ENCODE measurements at regions not wholly inside any gene's neighbourhood (a gene's known extent, or its start where the extent isn't known, plus 50 kb on each side); places are given as distances from the start of the nearest gene placed in this dataset.

DNA sequence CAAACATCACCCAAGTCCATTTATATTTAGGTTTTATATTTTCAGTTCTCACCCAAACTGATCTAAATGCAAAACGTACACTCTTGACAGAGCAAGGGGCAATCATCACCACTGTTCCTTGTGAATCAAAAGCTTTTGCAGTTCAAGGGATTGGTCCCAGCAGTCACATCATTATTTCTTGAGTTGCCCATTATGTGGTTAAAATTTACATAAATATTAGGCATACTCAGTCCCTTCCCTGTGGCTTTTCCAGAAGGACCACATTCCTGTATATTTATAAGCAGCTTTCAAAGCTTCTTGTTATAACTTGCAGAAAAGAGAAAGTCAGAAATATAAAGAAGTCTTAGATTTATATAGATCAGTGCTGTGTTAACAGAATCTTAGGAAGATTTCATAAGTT lies 224.4 kb downstream of the CLCN4 start:
- TF ChIP-seq, protein P1, sequence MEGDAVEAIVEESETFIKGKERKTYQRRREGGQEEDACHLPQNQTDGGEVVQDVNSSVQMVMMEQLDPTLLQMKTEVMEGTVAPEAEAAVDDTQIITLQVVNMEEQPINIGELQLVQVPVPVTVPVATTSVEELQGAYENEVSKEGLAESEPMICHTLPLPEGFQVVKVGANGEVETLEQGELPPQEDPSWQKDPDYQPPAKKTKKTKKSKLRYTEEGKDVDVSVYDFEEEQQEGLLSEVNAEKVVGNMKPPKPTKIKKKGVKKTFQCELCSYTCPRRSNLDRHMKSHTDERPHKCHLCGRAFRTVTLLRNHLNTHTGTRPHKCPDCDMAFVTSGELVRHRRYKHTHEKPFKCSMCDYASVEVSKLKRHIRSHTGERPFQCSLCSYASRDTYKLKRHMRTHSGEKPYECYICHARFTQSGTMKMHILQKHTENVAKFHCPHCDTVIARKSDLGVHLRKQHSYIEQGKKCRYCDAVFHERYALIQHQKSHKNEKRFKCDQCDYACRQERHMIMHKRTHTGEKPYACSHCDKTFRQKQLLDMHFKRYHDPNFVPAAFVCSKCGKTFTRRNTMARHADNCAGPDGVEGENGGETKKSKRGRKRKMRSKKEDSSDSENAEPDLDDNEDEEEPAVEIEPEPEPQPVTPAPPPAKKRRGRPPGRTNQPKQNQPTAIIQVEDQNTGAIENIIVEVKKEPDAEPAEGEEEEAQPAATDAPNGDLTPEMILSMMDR (IDR thresholded peaks at IDR 0.05; ENCODE audit: low read length) = no peak
- no peak for TF ChIP-seq EZH2 (IDR thresholded peaks at IDR 0.05; ENCODE audit: borderline replicate concordance, low read length)
- Histone ChIP-seq H3K4me1 (ENCODE audit: insufficient read depth, low read length, severe bottlenecking) (no peaks in the 10 kb centered on the region), H3K9me2 (ENCODE audit: low read depth, low read length) (no peaks in the 10 kb centered on the region), H3K36me3 (ENCODE audit: insufficient read depth, low read length) (no peaks in the 10 kb centered on the region), H3F3A (ENCODE audit: insufficient read depth, low read length) (no peaks in the 10 kb centered on the region), H3K4me2 (ENCODE audit: low read length) (no peak overlapping the region), H3K9ac (ENCODE audit: low read length) (no peak overlapping the region), H4K20me1 (ENCODE audit: insufficient read depth, low read length) (no peaks in the 10 kb centered on the region), H2AFZ (ENCODE audit: low read length) (no peak overlapping the region), H3K27ac (ENCODE audit: low read depth, low read length, poor library complexity, severe bottlenecking) (no peak overlapping the region), H3K79me2 (ENCODE audit: insufficient read depth, low read length) (no peaks in the 10 kb centered on the region), H3K9me3 (ENCODE audit: low read length) (no peaks in the 10 kb centered on the region), H3K4me3 (ENCODE audit: low read depth, low read length, poor library complexity, severe bottlenecking) (no peak overlapping the region), H3K27me3 (ENCODE audit: insufficient read depth, low read length) (no peaks in the 10 kb centered on the region)

DNA sequence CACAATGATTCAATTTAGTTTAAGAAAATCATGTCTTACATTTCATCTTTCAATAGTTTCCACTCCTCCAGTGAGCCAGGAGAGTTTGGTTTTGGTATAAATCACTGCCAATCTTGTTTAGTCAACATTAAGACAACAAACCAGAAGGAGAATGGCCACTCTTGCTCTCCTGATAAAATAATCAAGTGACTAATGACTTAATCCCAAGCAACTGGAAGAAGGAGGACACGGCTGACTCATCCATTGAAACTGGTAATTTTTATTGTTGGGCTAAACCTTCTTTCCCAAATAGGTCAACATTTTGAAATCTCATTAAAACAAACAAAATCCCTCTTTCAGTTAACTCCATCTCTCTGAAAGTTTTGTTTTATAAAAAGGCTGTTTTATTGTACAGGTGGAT lies 230.2 kb downstream of the CLCN4 start:
- H3F3A ChIP-seq (ENCODE audit: insufficient read depth, low read length) = no peaks in the 10 kb centered on the region
- no peaks in the 10 kb centered on the region for H3K27me3 ChIP-seq (ENCODE audit: insufficient read depth, low read length)
- no peaks in the 10 kb centered on the region for H3K9me2 ChIP-seq (ENCODE audit: low read depth, low read length)
- H4K20me1 ChIP-seq (ENCODE audit: insufficient read depth, low read length) = no peaks in the 10 kb centered on the region
- no peak overlapping the region for H3K4me3 ChIP-seq (ENCODE audit: low read depth, low read length, poor library complexity, severe bottlenecking)
- no peaks in the 10 kb centered on the region for H3K36me3 ChIP-seq (ENCODE audit: insufficient read depth, low read length)
- no peak overlapping the region for H2AFZ ChIP-seq (ENCODE audit: low read length)
- H3K79me2 ChIP-seq (ENCODE audit: insufficient read depth, low read length) = no peaks in the 10 kb centered on the region
- no peaks in the 10 kb centered on the region for H3K9me3 ChIP-seq (ENCODE audit: low read length)
- H3K4me1 ChIP-seq (ENCODE audit: insufficient read depth, low read length, severe bottlenecking) = no peaks in the 10 kb centered on the region
- H3K9ac ChIP-seq (ENCODE audit: low read length) = no peak overlapping the region
- TF ChIP-seq, protein P1 (IDR thresholded peaks at IDR 0.05; ENCODE audit: low read length) = no peak
- no peak for TF ChIP-seq EZH2 (IDR thresholded peaks at IDR 0.05; ENCODE audit: borderline replicate concordance, low read length)
- no peak overlapping the region for H3K27ac ChIP-seq (ENCODE audit: low read depth, low read length, poor library complexity, severe bottlenecking)
- no peak overlapping the region for H3K4me2 ChIP-seq (ENCODE audit: low read length)

DNA sequence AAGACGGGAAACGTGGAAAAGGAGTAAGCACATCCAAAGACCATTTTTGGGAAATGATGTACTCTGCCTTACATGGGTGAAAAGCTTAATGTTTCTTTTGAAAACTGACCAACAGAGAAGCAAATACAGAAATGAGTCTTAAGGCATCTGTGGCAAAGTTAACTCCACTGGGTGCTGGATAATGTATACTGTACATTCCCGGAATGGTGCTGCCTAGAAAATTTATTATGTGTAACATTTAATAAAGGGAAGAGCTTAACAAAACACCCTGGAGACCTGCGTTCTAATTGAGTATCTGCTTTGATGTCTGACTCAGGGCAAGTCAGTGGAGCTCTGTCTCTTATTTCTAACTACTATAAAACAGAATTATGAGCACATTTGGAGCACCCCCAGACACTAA lies 230.2 kb downstream of the MID1 start:
- TF ChIP-seq EZH2 (IDR thresholded peaks at IDR 0.05; ENCODE audit: borderline replicate concordance, low read length) = no peak
- TF ChIP-seq, protein P1 (IDR thresholded peaks at IDR 0.05; ENCODE audit: low read length) = no peak
- Histone ChIP-seq H3K27ac (ENCODE audit: low read depth, low read length, poor library complexity, severe bottlenecking) (no peak overlapping the region), H3K4me1 (ENCODE audit: insufficient read depth, low read length, severe bottlenecking) (no peaks in the 10 kb centered on the region), H3K9me3 (ENCODE audit: low read length) (no peaks in the 10 kb centered on the region), H3K9ac (ENCODE audit: low read length) (no peak overlapping the region), H3K4me2 (ENCODE audit: low read length) (no peak overlapping the region), H3K27me3 (ENCODE audit: insufficient read depth, low read length) (no peaks in the 10 kb centered on the region), H4K20me1 (ENCODE audit: insufficient read depth, low read length) (no peaks in the 10 kb centered on the region), H3K9me2 (ENCODE audit: low read depth, low read length) (no peaks in the 10 kb centered on the region), H3K79me2 (ENCODE audit: insufficient read depth, low read length) (no peaks in the 10 kb centered on the region), H3F3A (ENCODE audit: insufficient read depth, low read length) (no peaks in the 10 kb centered on the region), H3K4me3 (ENCODE audit: low read depth, low read length, poor library complexity, severe bottlenecking) (no peak overlapping the region), H3K36me3 (ENCODE audit: insufficient read depth, low read length) (no peaks in the 10 kb centered on the region), H2AFZ (ENCODE audit: low read length) (no peak overlapping the region)
